OCI-LY3 (cell line): ENCODE measurements at regions not wholly inside any gene's neighbourhood (a gene's known extent, or its start where the extent isn't known, plus 50 kb on each side); places are given as distances from the start of the nearest gene placed in this dataset.

Experiments used
- H2AFZ ChIP-seq: fragments of 200-600, 300-600 bp; shearing (Covaris generic); 2 replicates; pipeline ENCODE4 v1.6.0; 2014; ENCODE audit warnings: antibody characterized with exemption, low read depth, low read length
- H3K27ac ChIP-seq: fragments of 200-600, 300-600 bp; sonication (generic); 2 replicates; pipeline ENCODE4 v1.5.1; 2014; ENCODE audit warnings: mild to moderate bottlenecking, low read length, moderate library complexity, mixed read lengths
- H3K27me3 ChIP-seq: fragments of 200-600, 300-600 bp; sonication (generic); 2 replicates; pipeline ENCODE4 v1.6.1; 2014; ENCODE audit warnings: low read depth, low read length, mixed read lengths
- H3K36me3 ChIP-seq: fragments of 200-600, 300-600 bp; sonication (generic); replicated peaks from 2 replicates; pipeline ENCODE3; 2014; ENCODE audit warnings: low read depth, low read length, mixed read lengths
- H3K4me1 ChIP-seq: fragments of 300-600, 200-600 bp; sonication (generic); 2 replicates; pipeline ENCODE4 v1.6.1; 2014; ENCODE audit warnings: low read length, mixed read lengths
- H3K4me2 ChIP-seq: fragments of 200-600, 300-600 bp; sonication (generic); 2 replicates; pipeline ENCODE4 v1.6.1; 2014; ENCODE audit warnings: low read length, mixed read lengths
- H3K4me3 ChIP-seq: fragments of 300-600, 200-600 bp; sonication (generic); 2 replicates; pipeline ENCODE4 v1.5.1; 2014; ENCODE audit warnings: antibody characterized with exemption, mild to moderate bottlenecking, low read length, moderate library complexity
- H3K79me2 ChIP-seq: fragments of 300-600, 200-600 bp; shearing (Covaris generic); 2 replicates; pipeline ENCODE4 v1.6.1; 2014; ENCODE audit warnings: mild to moderate bottlenecking, low read length, mixed read lengths
- H3K9ac ChIP-seq: fragments of 300-600, 200-600 bp; shearing (Covaris generic); 2 replicates; pipeline ENCODE4 v1.6.0; 2014; ENCODE audit warnings: mild to moderate bottlenecking, low read length, moderate library complexity
- H3K9me3 ChIP-seq: fragments of 200-600, 300-600 bp; shearing (Covaris generic); 2 replicates; pipeline ENCODE4 v1.6.1; 2014; ENCODE audit warnings: low read length, mixed read lengths; ENCODE audit not compliant: insufficient read depth
- H4K20me1 ChIP-seq: fragments of 200-600, 300-600 bp; sonication (generic); 2 replicates; pipeline ENCODE4 v1.6.1; 2016; ENCODE audit warnings: low read length, mixed read lengths; ENCODE audit not compliant: insufficient read depth
- CTCF ChIP-seq: fragments of 200-600, 300-600 bp; sonication (generic); IDR thresholded peaks from 2 replicates; pipeline ENCODE4 v1.5.1; 2014; ENCODE audit warnings: antibody characterized with exemption, low read length, low read depth
- EZH2phosphoT487 ChIP-seq: fragments of 200-600 bp; shearing (Covaris generic); IDR thresholded peaks from 2 replicates; pipeline ENCODE4 v1.6.1; 2018; ENCODE audit warnings: antibody characterized with exemption, mixed run types, low read depth

DNA sequence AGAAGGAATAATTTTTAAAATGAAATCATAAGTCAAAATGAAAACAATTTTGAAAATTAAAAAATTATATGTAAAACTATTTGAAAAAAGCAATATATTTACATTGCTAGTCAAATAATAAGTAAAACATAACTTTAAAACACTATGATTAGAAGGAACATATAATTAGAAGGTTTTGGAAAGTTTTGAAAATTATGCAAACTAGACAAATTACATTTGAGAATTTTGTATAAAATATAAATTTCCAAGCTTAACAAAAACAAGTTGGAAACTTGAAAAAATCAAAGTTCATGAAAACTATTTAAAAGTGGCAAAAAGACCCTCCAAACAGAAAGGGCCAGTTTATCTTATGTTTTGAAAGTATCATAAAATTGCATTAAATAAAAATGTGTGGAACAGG lies 67.6 kb upstream of the TLL1 start:
- Histone ChIP-seq H4K20me1 (no peaks in the 10 kb centered on the region), H2AFZ (no peak overlapping the region), H3K9ac (no peak overlapping the region), H3K4me3 (no peak overlapping the region), H3K36me3 (no peaks in the 10 kb centered on the region), H3K4me2 (no peak overlapping the region), H3K27me3 (no peaks in the 10 kb centered on the region), H3K9me3 (no peaks in the 10 kb centered on the region; the same call in 1 of the 2 replicates), H3K79me2 (no peaks in the 10 kb centered on the region), H3K4me1 (no peaks in the 10 kb centered on the region), H3K27ac (no peak overlapping the region)
- TF ChIP-seq EZH2phosphoT487 = no peak
- no peak for TF ChIP-seq CTCF

GRCh38 chr4:165806613-165807012 lies 66.4 kb upstream of the TLL1 start:
- Histone ChIP-seq H3K4me3 (no peak overlapping the region), H3K9ac (no peak overlapping the region), H3K79me2 (no peaks in the 10 kb centered on the region), H2AFZ (no peak overlapping the region), H3K36me3 (no peaks in the 10 kb centered on the region), H3K4me2 (no peak overlapping the region), H3K27me3 (no peaks in the 10 kb centered on the region), H4K20me1 (no peaks in the 10 kb centered on the region), H3K4me1 (no peaks in the 10 kb centered on the region), H3K9me3 (no peaks in the 10 kb centered on the region; the same call in 1 of the 2 replicates), H3K27ac (no peak overlapping the region)
- TF ChIP-seq EZH2phosphoT487 (no peak), CTCF (no peak)

DNA sequence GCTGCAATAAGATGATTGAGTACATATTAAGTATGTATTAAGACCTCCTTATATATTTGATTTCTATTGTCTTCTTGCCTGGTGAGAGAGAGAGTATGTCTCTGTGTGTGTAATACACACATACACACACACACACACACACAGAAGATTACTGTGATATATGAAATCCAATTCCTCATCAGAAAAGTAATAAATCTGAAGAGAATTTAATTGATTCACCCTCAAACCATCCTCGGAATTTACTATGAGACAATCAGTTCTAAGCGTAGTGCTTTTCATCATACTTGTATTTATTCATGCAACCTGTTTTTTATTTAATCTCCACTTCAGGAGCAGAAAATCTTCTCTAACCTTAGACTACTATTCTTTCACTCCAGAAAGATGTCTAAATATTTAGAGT lies 62.3 kb upstream of the TLL1 start:
- H2AFZ ChIP-seq = no peak overlapping the region
- H3K4me1 ChIP-seq = peaks cover 3% of the 10 kb centered on the region; the same call in 1 of the 2 replicates
- H3K27ac ChIP-seq = no peak overlapping the region
- no peaks in the 10 kb centered on the region for H4K20me1 ChIP-seq
- H3K27me3 ChIP-seq = no peaks in the 10 kb centered on the region
- H3K4me3 ChIP-seq = no peak overlapping the region
- TF ChIP-seq EZH2phosphoT487 (no peak), CTCF (no peak)
- H3K9me3 ChIP-seq = no peaks in the 10 kb centered on the region; the same call in 1 of the 2 replicates
- no peaks in the 10 kb centered on the region for H3K79me2 ChIP-seq
- no peak overlapping the region for H3K4me2 ChIP-seq
- H3K9ac ChIP-seq = no peak overlapping the region
- no peaks in the 10 kb centered on the region for H3K36me3 ChIP-seq

DNA sequence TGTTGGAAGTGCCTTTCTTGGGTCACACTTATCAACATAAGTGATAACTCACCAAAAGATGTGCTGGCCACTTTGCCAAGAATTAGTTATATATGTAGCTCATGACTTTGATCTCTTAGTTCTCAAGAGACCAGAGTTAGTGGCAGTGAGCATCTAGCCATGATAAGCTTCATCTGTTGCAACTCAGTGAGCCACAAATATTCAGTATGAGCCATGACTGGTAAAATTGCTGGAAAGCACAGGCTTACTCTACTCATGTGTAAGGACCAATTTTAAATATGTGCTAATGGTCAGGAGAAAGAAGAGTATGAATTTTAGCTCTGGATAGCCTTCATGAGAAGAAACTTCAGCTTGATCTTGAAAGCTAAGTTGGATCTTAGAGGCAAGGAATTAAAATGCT lies 59.4 kb upstream of the TLL1 start:
- TF ChIP-seq CTCF = no peak
- no peak for TF ChIP-seq EZH2phosphoT487
- Histone ChIP-seq H3K36me3 (no peaks in the 10 kb centered on the region), H3K4me1 (peaks cover 3% of the 10 kb centered on the region; the same call in 1 of the 2 replicates), H4K20me1 (no peaks in the 10 kb centered on the region), H2AFZ (no peak overlapping the region), H3K4me2 (no peak overlapping the region), H3K27me3 (no peaks in the 10 kb centered on the region), H3K4me3 (no peak overlapping the region), H3K9ac (no peak overlapping the region), H3K9me3 (no peaks in the 10 kb centered on the region), H3K27ac (no peak overlapping the region), H3K79me2 (no peaks in the 10 kb centered on the region)
